ENCODE measurements at regions not wholly inside any gene's neighbourhood (a gene's known extent, or its start where the extent isn't known, plus 50 kb on each side); places are given as distances from the start of the nearest gene placed in this dataset.

- Histone ChIP-seq H3K27ac (ENCODE audit: insufficient read depth, low read depth, low read length) (no peak overlapping the region), H3K9ac (replicated peaks; ENCODE audit: extremely low read depth, insufficient read depth, low read length) (no peak overlapping the region), H2AFZ (ENCODE audit: low read depth, low read length) (no peak overlapping the region), H4K20me1 (replicated peaks; ENCODE audit: control insufficient read depth, extremely low read depth, insufficient read depth, low read length) (no peaks in the 10 kb centered on the region), H3K27me3 (ENCODE audit: control insufficient read depth in 2 of 2, insufficient read depth in 2 of 2, low read length in 2 of 2) (no peaks in the 10 kb centered on the region), H3K4me3 (replicated peaks in 1 of 3; ENCODE audit: insufficient read depth in 1 of 3, low read depth in 1 of 3, low read length in 3 of 3) (no peak overlapping the region), H3K36me3 (ENCODE audit: control insufficient read depth in 2 of 2, extremely low read depth in 1 of 2, insufficient read depth in 2 of 2, low read length in 2 of 2) (no peaks in the 10 kb centered on the region), H3K9me1 (replicated peaks; ENCODE audit: control insufficient read depth, extremely low read depth, insufficient read depth, low read length) (no peaks in the 10 kb centered on the region), H3K79me2 (ENCODE audit: control insufficient read depth, insufficient read depth, low read length) (no peaks in the 10 kb centered on the region), H3K4me1 (ENCODE audit: control insufficient read depth, extremely low read depth, insufficient read depth, low read length) (no peaks in the 10 kb centered on the region), H3K9me3 (replicated peaks; ENCODE audit: control insufficient read depth, insufficient read depth, low read length) (no peaks in the 10 kb centered on the region), H3K4me2 (ENCODE audit: insufficient read depth, low read length) (no peak overlapping the region)
- intact Hi-C loops (cut with micrococcal nuclease) (no loop called here), dilution Hi-C loops (cut with MboI; ENCODE audit: extremely low pct_ligation_motif_present, low sequenced_read_pairs) (no loop called here)
- POLR2A ChIA-PET: no interaction called here
- CTCF ChIA-PET: no interaction called here
- TF ChIP-seq FOS (IDR thresholded peaks at IDR 0.05; ENCODE audit: borderline replicate concordance, insufficient read depth, low read length) (no peak), GATA2 (IDR thresholded peaks at IDR 0.05; ENCODE audit: insufficient read depth, insufficient read length, low read depth, low read length) (no peak), MYC (IDR thresholded peaks at IDR 0.05; ENCODE audit: low read depth, low read length) (no peak), POLR2A (IDR thresholded peaks at IDR 0.05; ENCODE audit: low read depth, low read length) (no peak), CTCF (IDR thresholded peaks at IDR 0.05; ENCODE audit: extremely low read depth in 1 of 2, insufficient read depth in 1 of 2, low read depth in 1 of 2, low read length in 2 of 2) (no peak), MAX (IDR thresholded peaks at IDR 0.05; ENCODE audit: insufficient read depth, insufficient read length) (no peak), EZH2 (IDR thresholded peaks at IDR 0.05; ENCODE audit: borderline replicate concordance, low read depth, low read length, severe bottlenecking) (no peak), POLR2AphosphoS5 (IDR thresholded peaks at IDR 0.05; ENCODE audit: insufficient read depth, low read depth, low read length) (no peak), JUN (IDR thresholded peaks at IDR 0.05; ENCODE audit: borderline replicate concordance, insufficient read depth, insufficient read length, low read depth) (no peak)
- no TSS peak for BruUV-seq (replicated peaks)
- DNase-seq (ENCODE audit: low read depth, low spot score) (no peak), FAIRE-seq (no peak)
These were observed 1133.8 kb downstream of the SORCS3 start for GRCh38 chr10:105774881-105775280.

Measured in endothelial cell of umbilical vein (primary cell).